ENCODE measurements at regions not wholly inside any gene's neighbourhood (a gene's known extent, or its start where the extent isn't known, plus 50 kb on each side); places are given as distances from the start of the nearest gene placed in this dataset.

DNA sequence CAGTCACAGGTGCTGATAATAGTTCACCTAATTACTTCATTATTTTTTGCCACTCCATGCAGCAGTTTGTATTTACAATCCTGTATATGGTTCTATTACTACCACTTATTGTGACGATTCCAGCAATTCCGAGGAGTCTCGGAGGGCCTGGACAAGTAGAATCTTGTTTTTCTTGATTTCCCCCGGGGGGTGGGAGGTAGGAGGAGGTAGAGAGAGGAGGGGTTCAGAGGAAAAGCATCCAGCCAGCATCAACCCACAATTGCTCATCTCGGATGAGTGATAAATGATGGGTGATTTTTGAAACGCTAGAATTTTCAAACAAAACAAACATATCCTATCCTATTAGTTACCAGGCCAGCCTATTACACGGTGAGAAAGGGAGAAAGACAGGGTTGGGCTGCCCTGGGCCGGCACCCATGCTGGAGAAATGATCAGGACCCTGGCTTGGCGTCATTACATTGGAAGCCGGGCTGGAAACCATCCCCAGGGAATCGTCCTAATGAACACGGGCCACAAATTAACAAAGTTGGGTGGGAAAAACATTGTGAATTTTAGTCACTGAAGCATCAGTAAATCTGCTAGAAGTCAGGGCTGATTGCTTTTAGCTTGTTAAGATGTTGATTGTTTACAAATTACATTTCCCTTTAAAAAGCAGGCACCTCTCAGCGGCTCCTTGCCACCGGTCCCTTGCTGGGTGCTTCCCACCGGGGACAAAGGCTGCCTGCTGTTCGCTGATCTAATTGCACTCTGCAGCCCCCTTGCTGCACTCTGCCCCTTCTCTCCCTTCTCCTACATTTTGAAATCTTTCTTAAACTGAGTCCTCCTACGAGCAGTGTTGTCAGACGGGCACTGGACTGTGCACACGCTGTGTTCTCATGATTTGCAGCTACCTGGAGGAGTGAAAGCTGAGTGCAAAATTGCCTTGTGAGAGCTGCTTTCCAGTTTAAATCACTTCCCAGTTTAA lies 95.5 kb downstream of the FAM204A start:
- no peak for DNase-seq

DNA sequence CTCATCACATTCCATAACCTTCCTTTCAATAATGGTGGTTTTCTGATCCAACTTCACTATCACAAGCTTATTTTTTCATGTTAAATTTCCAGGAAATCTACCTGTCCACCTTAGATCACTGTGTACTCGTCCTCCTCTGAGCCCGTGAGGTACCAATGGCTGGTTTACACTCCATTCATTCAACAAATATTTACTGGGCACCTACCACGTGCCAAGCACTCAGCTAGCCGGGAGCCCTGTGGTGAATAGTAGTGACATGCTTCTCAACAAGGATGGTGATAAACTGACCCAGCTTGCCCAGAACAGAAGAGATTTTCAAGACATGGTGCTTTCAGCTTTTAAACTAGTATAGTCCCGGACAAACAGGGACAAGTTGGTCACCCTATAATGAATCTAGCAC lies 98.2 kb downstream of the FAM204A start:
- no peak for DNase-seq

DNA sequence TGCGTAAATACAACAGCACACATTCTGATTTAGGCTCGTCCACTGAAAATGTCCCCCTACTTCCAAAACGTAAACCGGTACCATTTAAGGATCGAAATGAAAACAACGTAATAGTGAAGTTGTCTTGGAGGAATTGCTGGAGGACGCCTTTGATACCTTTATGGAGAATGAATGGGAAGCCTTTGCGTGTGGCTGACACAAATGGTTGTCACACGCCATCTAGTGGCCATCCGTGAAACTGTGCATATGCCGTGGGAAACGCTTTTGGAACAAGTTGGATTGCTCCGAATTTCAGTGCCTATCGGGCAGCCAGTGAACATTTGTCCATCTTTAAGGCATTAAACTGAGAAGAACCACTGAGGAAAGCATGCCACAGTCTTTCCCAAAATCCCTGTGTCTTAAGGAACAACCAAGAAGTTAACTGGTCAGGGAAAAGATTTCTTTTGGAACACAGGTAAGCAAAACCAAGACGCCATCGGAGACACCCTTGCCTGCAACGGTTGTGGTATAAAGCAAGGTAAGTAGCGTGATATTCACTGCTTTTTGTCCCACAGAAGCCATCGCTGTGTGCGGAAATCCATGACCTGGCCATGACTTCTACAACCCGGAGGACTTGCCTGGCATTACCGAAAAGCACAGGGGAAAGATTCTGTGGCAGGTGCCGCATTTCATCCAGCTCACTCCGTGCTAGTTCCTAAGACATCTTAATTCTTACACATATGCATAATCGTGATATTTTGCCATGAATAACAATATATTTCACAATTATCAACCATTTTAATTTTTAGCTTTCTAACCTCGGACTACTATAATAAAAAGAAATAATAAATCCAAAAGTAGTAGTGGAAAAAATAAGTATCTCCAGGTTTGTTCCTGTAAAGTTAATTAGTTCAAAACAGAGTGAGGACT lies 100.6 kb downstream of the FAM204A start:
- DNase-seq: peak; percentile 62

DNA sequence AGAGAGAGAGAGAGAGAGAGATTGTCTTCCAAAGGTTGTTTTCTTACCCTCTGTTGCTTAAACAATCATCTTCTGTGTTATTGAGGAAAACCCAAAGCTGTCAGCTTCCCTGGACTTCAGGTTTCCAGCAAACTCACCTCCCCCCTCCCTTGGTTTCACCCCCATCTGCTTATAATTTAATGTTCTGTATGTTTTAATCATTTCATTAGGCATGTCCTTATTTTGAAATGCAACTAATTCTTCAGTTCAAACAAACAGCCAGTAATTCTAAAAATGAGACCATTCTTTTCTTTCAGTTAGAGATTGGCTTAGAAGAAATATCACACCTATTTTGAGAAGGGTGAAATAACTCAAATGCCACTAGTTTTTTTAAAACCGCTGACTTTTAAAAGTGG lies 102.9 kb downstream of the FAM204A start:
- DNase-seq: no peak

DNA sequence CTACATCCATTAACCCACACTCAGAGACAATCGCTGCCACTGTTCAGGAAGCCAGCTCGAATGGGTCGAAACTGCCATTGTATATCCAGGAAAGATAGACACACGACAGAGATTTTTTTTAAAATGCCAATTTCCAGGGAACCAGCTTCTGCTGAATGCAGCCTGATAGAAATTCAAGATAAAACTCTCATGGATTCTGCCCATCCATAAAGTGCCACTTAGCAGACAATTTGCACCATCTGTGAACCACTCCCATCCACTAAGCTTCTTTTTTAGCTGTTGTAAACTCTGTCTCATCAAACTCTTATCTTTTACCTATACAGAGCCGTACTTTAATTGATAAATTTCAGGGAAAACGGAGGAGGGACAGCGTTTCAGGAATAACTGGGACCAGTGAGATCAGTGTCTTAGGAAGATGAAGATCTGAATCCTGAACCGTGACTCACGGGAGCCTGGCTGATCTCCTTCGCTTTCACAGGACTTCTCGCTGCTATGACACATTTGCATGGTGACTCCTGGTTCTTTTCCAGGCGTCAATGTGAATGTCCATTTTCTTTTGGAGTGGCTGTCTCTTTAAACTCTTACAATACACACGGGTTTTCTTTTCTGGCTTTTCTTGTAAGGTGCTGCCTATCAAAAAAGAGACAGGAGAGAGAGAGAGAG lies 103.4 kb downstream of the FAM204A start:
- DNase-seq: no peak

DNA sequence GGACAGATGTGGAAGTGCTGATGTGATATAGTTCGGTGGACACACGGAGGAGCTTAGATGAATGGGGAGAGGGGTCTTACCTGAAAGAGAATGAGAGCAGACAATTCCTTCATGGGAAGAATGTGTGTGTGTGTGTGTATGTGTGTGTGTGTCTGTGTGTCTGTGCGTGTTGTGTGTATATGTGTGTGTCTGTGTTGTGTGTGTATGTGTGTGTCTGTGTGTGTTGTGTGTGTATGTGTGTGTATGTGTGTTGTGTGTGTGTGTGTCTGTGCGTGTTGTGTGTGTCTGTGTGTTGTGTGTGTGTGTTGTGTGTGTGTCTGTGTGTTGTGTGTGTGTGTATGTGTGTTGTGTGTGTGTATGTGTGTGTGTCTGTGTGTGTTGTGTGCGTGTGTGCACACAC lies 104.2 kb downstream of the FAM204A start:
- no peak for DNase-seq

DNA sequence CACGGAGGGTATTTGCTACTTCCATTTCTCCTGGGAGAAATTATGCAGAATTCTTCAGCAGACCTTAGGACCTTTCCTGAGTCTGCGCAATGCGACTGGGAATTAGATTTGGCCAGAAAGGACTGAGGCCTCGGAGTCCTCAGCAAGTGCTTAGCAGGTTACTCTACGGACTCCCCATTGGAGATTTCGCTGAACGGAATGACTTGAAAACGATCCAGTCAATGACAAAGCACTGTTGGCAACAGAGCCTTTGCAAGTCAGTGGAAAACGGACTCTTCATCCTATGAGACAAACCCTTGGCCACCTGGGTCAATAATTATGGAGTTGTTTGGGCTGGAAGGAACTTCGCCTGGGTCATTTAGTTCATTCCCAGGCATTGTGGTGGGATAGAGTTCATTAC lies 107.4 kb downstream of the FAM204A start:
- no peak for DNase-seq

DNA sequence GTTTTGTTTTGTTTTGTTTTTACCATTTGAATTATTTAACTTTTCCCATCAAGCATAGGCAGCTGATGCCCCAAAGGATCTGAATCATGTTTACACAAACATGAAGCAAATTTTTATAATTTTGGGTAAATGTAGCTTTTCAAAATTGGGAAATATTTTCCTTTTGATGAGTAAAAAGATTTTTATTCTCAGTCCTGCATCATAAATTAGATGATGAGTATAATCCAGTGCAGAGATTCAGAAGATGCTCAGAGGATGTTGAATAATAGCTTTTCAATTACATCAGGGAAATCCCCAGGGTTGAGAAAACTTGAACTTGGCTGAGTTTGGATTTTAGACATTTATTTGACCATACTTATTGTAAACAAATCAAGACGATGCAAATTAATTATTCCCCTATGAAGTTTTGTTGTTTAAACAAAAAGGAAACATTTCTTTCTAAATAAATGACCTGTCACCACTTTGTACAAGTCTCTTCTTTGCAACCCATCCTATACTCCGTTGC lies 121.7 kb downstream of the FAM204A start:
- DNase-seq: no peak

DNA sequence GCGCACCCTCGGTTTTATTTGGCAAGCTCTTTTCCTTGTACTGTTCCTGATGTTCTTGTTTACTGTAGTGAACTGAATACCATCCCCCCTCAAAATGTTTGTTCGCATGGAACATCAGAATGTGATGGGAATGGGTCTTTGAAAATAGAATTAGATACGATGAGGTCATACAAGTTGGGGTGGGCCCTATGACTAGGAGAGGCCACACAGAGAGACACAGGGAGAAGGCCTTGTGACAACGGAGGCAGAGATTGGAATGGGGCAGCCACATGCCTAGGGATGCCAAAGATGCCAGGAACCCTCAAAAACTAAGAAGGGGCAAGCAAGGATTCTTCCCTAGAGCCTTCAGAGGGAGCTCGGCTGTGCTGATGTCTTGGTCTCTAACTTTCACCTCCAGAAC lies 123.6 kb downstream of the FAM204A start:
- no peak for DNase-seq

DNA sequence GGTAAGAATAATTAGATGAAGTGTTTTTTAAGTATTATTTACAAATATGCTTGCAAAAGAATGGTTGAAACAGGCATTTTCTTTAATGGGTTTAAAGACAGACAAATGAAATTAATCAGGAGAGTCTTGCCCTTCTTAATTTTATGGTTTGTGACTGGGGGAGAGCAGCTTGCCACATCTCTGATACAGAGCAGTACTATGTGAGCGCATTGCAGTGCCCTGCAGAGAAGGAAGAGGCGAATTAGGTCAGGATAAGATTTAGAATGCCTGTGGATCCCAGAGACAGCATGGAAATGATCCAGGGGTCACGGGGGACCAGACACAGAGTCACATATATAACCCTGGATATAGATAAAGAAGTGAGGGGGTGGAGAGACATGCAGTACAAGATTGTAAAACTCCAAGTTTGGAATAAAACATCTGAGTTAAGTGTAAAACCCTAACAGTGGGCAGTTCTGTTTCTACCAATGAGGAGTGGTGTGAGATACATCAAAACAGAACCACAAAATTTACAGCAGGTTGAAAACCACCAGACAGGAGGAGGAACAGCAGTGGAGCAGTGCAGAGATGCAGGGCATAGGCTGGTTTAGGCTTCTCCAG lies 125.5 kb downstream of the FAM204A start:
- no peak for DNase-seq

DNA sequence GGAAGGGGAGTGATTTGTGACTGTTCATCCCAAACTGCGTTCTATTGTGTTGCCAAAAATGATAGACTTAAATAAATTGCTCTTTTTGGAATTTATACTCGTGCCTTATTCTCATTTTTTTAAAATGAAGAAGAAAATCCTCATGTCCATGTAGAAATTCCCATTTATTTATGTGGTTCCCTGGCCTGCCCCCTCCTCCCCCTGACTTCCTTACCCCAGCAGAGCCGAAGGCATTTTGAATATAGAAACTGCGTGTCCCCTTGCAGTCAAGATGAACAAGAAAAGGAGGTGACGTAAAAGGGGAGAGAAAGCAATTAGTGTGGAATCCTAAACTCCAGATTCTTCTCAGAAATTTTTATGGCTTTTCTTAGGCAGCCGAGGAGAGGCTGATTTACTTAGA lies 126.1 kb downstream of the FAM204A start:
- no peak for DNase-seq

DNA sequence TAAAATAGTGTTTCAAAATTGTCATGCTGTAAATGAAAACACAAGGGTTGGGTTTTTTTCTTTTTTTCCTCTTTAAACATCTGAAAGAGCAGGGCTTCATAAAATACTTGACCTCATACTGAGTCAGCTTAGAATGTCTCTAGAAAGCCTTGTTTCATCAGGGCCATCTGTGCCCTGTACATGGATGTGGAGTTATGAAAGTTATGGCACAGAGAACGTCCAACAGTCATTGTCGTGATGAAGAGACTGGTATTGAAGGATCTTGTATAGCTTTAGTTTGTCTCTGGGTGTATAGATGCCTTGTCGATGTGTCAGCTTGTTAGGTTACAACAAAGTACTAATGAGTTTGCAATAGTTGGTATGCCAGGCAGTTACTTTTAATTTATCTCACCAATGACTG lies 127.3 kb downstream of the FAM204A start:
- no peak for DNase-seq

DNA sequence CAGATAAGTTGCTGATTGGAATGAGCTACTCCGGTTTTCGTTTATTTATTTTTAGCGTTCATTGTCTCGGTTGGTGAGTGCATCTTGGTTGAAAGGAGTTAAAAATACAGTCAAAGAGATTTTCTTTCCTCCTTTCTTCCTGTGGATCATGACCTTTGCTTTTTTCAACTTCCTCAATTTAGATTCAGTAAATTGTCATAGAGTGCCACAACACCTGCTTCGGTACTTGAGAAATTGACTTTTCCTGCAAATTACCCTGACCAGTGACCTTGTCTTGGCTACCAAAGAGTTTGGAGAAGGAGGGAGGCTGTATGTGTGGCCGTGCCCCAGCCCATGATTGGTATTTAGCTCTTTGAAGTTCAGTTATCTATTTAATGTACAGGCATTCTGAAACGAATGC lies 128.7 kb downstream of the FAM204A start:
- DNase-seq: no peak

DNA sequence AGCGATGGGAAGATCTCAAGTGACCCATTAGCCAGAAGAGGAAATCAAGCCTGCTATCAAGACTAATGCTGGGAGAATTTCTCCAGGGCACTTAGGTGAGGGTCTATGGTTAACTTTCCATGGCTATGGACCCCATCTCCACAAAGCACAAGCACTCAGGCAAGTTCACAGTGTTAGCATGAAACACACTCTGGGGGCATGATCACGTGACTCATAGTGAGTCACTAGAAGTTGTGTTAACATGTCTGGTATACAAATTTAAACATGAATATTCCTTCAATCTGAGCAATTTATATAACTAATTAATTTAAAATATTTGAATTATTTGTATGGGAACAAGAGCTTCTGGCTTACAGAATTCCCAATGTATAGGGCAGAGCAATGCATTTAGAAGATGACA lies 131.8 kb downstream of the FAM204A start:
- no peak for DNase-seq

DNA sequence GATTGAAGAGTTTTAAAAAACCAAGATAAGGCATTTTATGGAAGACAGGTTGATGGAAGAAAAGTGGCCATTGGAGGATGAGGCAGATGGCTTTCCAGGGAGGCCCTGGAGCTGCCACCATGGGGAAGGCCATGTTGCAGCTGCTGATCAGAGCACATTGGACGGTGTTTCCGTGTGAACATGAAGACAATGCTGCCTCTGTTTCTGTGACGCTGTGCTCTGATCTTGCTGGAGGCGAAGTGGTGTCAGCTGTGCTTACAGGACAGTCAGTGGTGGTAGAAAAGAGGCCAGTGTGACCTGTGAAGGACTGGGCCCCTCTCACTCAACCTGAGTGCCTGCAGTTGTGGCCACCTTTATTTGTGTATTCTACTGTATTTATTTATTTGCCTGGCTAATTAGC lies 132.9 kb downstream of the FAM204A start:
- no peak for DNase-seq

DNA sequence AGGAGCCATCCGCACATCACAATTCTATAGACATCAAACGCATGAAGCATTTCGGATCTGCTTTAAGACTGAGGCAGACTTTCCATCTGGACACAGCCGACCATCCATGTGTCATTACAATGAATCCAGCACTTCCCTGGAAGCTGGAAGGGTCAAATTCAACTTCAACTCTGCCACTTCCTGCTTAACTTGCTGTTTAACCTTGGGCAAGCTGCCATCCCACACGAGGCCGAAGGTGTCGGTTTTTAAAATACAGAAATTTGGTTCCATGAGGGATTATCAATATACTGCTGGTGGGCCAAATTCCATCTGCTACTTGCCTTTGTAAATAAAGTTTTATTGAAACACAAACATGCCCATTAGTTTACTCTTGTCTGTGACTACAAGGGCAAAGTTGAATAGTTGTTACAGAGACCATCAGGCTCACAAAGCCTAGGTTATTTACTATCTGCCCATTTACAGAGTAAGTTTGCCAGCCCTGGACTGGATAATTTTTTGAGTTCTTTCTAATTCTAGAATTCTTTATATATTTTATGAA lies 134.6 kb downstream of the FAM204A start:
- no peak for DNase-seq

DNA sequence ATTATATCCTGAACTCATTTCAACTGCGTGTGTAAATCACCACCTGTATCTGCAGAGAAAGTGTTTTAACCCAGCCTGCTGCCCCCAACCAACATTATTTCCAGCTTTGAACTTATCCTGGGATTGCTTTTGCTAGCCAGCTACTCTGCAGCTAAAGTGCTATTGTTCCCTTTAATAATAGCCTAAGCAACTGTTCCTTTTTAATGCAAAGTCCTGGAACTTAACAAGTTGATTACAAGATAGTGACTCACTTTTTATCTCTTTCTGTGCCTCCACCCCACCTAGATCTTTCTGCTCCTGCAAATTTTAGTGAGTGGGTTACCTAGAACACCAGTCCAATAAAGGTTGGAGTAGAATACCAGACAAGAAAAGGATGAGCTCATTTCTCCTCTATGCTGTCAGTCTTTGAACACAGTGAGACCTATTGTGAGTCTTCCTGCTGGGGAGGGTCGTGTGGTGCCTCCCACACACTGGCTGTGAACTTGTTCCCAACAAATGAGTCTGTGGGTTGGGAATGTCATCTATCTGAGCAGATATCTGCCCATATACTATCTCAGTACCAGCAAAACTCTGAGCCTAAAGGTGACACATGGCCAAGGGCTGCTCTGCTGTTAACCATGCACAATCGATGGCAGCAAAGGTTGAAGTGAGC lies 137.7 kb downstream of the FAM204A start:
- DNase-seq: no peak

DNA sequence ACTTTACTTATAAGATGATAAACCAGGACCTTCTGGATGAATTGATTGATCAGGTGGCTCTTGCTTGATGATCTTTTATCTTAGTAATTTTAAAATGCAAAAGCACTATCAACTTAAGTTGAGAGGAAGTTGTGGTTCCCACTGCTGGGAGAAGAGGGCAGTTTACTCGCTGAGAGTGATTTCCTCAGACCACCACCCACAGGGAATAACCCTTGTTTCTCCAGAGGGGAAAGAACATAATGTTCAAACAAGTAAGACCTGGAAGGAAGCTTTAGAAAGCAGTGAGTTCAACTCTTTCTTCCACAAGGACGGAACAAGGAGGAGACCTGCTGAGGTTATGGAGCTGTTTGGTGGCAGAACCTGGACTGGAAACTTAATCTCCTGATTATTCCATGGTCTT lies 138.7 kb downstream of the FAM204A start:
- no peak for DNase-seq

DNA sequence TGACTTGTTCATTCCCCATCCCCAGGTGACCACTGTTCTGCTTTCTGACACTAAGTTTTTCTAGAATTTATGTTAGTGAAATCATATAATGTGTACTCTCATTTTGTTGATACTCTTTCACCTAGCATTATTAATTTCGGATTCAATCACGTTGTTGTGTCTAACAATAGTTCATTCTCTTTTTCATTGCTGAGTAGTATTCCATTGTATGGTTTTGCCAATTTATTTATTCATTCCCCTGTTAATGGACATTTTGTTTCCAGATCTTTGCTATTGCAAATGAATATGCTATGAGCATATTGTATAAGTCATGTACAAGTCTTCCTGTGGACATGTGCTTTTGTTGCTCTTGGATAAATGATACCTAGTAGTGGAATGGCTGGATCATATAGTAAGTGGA lies 146.4 kb downstream of the FAM204A start:
- DNase-seq: no peak

DNA sequence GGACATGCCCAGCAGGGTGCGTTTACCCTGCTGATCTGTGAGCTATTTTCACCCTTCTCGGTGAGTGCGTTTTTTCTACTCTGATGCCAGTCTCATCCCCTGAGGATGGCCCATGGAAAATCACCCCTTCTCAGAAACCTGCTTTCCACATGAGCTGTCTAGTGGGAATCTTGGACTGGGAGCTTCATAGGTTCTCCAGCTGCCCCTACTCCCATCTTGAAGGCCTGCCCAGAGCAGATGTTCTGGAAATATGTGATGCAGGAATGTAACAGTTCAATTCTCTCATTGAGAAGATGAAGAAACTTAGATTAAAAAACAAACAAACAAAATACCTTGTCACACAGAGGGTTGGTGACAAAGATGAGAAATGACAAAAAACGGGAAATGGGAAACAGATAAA lies 146.9 kb upstream of the RAB11FIP2 start:
- no peak for DNase-seq

DNA sequence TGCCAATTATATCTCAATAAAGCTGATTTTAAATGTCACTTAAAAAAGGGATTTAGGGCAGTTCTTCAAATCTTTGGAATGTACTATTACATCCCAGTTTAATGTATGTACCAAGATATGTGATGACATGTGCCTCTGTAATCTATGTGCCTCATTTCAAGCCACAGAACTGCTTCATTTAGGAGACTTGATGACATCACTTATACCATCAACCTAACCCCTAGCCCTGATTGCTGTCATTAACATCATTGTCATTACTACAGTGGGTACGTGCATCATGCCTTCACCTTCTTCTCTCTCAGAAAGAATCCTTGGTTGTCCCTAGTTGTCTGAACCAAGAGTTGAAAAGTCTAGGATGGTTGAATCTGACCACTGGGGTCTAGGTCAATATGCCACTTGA lies 134.3 kb upstream of the RAB11FIP2 start:
- no peak for DNase-seq

DNA sequence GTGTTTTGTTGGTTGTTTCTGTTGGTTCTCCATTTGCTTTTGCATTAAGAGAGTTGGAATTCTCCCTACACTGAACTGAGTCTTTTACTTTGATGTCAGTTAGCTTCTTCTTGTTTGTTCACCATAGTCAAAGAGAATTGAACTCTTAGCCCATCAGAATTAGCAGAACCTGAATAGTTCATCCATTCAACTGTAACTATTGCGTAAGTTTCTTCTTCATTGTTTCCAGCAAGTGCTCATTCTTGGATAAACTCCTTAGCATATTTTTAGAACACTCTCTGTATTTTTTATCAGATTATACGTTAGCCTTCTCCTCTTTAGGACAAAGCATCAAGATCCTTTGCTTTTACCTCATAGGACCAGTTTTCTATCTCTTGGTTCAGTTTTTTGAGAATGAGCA lies 128.4 kb upstream of the RAB11FIP2 start:
- DNase-seq: no peak

Measured in CD4-positive, alpha-beta T cell treated with Interleukin-12 subunit alpha and Interleukin-12 subunit beta, for 1 hour (primary cell).